ENCODE measurements at regions not wholly inside any gene's neighbourhood (a gene's known extent, or its start where the extent isn't known, plus 50 kb on each side); places are given as distances from the start of the nearest gene placed in this dataset.

DNA sequence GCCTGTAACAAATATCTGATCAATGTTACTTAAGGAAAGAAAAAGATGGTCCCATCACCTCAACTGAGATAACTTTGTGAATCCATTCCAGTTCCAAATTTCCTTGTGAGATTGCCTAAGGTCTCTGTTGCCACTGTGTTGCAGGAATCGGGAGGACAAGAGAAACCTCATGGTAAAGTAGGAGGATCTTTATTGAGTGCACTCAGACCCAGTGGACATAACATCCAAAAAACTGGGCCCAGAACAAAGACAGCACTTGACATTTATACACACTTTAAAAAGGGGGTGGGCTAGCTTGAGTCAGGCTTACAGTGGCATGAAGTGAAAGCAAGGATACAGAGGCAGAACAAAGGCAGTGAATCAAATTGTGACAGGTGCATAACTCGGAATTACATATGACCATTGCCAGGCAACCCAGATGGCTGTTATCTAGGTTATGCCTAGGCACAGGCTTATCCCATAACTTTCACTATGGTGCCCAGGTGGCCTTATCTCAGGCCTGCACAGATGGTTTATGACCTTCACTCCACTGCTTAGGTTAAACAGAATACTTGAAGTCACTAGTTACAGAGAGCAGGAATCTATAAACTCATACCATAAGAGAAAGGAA is 459.4 kb upstream of the PCDH20 start:
- Histone ChIP-seq H3K36me3 (no peaks in the 10 kb centered on the region), H3K27me3 (no peaks in the 10 kb centered on the region), H3K9me3 (peaks cover 0 to 7% of the 10 kb centered on the region in 2 donors), H3K4me1 (no peaks in the 10 kb centered on the region), H3K27ac (no peak overlapping the region), H3K4me3 (no peak overlapping the region)
- DNase-seq (ENCODE audit: low spot score) = no peak
- TF ChIP-seq, protein P1, sequence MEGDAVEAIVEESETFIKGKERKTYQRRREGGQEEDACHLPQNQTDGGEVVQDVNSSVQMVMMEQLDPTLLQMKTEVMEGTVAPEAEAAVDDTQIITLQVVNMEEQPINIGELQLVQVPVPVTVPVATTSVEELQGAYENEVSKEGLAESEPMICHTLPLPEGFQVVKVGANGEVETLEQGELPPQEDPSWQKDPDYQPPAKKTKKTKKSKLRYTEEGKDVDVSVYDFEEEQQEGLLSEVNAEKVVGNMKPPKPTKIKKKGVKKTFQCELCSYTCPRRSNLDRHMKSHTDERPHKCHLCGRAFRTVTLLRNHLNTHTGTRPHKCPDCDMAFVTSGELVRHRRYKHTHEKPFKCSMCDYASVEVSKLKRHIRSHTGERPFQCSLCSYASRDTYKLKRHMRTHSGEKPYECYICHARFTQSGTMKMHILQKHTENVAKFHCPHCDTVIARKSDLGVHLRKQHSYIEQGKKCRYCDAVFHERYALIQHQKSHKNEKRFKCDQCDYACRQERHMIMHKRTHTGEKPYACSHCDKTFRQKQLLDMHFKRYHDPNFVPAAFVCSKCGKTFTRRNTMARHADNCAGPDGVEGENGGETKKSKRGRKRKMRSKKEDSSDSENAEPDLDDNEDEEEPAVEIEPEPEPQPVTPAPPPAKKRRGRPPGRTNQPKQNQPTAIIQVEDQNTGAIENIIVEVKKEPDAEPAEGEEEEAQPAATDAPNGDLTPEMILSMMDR (IDR thresholded peaks at IDR 0.05) = no peak

DNA sequence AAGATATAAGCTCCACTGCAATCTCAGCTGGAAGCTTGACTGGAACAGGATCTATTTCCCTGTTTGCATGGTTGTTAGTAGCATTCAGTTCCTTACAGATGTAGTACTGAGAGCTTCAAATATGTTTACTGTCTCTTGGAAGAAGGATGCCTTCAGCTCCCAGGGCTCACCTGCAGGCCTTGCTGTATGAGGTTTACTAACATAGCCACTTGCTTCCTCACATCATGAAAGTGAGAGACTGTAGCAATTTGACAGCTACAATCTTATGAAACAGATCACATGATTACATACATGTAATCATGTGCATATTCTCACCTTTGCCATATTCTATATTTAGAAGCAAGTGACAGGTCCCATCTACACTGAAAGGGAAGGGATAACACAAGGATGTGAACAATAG is 458.1 kb upstream of the PCDH20 start:
- Histone ChIP-seq H3K36me3 (no peaks in the 10 kb centered on the region), H3K9me3 (peaks cover 0 to 7% of the 10 kb centered on the region in 2 donors), H3K4me1 (no peaks in the 10 kb centered on the region), H3K27ac (no peak overlapping the region), H3K27me3 (no peaks in the 10 kb centered on the region), H3K4me3 (no peak overlapping the region)
- TF ChIP-seq, protein P1 (IDR thresholded peaks at IDR 0.05) = no peak
- no peak for DNase-seq (ENCODE audit: low spot score)

DNA sequence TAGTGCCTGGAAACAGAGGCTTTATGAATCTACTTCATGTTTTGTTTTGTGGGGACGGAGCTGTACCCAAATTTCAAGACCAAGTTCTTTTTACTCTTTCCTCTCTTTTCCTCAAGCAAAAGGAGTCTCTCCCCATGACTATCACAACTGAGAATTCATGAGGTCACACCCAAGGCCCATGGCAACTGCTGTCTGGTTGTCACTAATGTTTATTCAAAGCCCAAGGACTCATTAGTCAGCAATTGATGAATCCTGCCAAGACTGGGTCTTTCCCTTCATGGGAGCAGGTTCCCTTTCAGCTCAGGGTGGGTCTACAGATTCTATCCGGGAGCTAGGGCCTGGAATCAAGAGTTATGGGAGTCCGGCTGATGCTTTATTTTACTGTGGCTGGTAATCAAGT is 441.5 kb upstream of the PCDH20 start:
- TF ChIP-seq, protein P1 (IDR thresholded peaks at IDR 0.05) = no peak

DNA sequence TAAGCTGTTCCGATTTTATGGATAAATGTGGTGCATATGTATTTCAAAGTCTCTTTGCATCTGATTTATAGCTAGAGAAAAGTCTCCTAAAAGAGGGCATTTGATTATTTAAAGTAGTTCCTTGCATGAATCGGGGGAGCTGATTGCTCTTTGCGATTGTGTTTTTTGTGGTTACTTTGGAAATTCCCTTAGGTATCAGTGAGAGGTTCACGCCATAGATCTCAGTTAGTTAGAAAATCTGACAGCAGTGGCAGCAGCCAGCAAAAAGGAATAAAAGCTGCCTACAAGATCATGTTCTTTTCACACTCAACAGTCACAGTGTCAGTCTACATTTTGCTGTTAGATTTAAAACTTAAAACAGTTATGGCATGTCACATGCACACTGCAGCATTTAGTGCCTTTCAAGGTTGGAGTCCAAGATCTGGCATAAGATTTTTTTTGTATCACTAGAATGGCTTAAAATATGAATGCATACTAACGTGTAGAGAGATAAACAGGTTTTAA is 436.5 kb upstream of the PCDH20 start:
- H3K9me3 ChIP-seq = no peaks in the 10 kb centered on the region
- H3K27ac ChIP-seq = no peak overlapping the region
- no peak for DNase-seq (ENCODE audit: low spot score)
- H3K27me3 ChIP-seq = no peaks in the 10 kb centered on the region
- no peaks in the 10 kb centered on the region for H3K36me3 ChIP-seq
- H3K4me3 ChIP-seq = no peak overlapping the region
- H3K4me1 ChIP-seq = no peaks in the 10 kb centered on the region
- TF ChIP-seq, protein P1 (IDR thresholded peaks at IDR 0.05) = no peak

More for the DNA sequence above, 441.5 kb upstream of the PCDH20 start:
- Histone ChIP-seq H3K4me1 (no peaks in the 10 kb centered on the region), H3K36me3 (no peaks in the 10 kb centered on the region), H3K27me3 (no peaks in the 10 kb centered on the region), H3K27ac (no peak overlapping the region), H3K9me3 (no peaks in the 10 kb centered on the region), H3K4me3 (no peak overlapping the region)
- no peak for DNase-seq (ENCODE audit: low spot score)

DNA sequence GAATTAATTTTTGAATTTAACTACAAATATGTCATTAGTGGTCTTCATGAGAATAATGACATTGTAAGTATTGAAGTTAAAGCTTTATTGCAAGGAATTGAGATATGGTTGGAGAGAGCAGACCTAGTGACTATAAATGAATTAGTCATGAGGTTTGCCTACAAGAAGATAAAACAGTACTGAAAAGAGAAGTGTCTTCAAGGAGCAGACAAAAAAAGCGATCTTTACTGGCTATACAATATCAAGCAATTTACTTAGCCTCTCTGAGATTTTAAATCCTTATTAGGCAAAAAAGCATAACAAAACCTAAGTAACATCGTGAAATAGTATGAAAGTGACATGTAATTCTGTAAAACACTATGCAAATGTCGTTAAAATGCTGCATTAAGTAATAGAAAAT is 435.1 kb upstream of the PCDH20 start:
- TF ChIP-seq, protein P1 (IDR thresholded peaks at IDR 0.05) = no peak
- no peaks in the 10 kb centered on the region for H3K9me3 ChIP-seq
- H3K4me3 ChIP-seq = no peak overlapping the region
- no peaks in the 10 kb centered on the region for H3K36me3 ChIP-seq
- DNase-seq (ENCODE audit: low spot score) = no peak
- H3K4me1 ChIP-seq = no peaks in the 10 kb centered on the region
- H3K27me3 ChIP-seq = no peaks in the 10 kb centered on the region
- H3K27ac ChIP-seq = no peak overlapping the region

DNA sequence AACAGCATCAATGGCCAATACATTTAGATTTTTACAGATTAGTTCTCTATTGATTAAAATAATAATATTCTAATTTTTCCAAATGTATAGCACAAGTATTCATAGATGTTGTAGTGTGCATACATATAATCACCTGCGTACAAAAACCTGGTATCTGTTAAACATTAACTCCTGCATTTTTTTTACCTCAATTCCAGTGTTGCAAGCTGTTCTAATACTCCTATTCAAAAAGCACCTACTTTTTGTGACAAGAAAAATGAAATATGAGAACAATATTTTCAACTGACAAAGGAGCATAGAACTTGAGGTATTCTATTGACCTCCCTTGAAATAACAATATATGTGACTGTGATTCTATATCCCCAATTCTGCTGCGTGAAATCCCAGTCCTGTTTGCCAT is 422.9 kb upstream of the PCDH20 start:
- no peak for DNase-seq (ENCODE audit: low spot score)
- TF ChIP-seq, protein P1 (IDR thresholded peaks at IDR 0.05) = no peak

More for the DNA sequence above, 422.9 kb upstream of the PCDH20 start:
- no peak overlapping the region for H3K27ac ChIP-seq
- no peak overlapping the region for H3K4me3 ChIP-seq
- H3K27me3 ChIP-seq = no peaks in the 10 kb centered on the region
- no peaks in the 10 kb centered on the region for H3K4me1 ChIP-seq
- no peaks in the 10 kb centered on the region for H3K36me3 ChIP-seq
- H3K9me3 ChIP-seq = no peaks in the 10 kb centered on the region
